ENCODE measurements at regions not wholly inside any gene's neighbourhood (a gene's known extent, or its start where the extent isn't known, plus 50 kb on each side); places are given as distances from the start of the nearest gene placed in this dataset.
A peak's percentile ranks its signal among the peaks of the same experiment; 100 is the strongest.

DNA sequence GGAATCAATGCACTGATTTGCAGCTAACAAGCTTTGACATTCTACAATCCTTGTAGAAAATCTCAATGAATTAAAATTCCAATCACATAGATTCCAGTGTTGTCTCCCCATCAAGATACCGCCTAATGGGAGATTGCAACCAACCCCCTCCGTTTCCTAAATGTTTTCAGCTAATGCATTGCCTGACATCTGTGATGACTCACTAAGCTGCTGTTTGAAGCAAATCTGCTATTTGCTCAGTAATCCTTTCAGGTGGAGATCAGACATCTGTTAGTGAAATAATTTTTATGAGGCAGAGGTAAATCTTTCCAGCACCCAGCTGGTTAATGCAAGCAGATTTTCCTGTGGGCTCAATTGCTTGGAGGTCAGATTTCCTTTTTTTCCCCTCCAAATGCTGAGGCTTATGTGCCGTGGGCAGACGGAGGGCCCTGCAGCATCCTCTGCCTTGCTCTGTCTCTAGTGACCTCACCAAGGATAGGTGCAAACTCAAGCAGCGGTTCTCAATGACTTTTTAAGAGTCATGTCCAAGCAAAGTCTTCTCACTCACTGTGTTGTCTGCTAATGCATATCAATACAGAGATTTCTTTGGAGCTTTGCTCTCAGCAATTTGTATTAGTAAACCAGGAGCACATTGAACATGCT, 91.1 kb upstream of the RAB3GAP2 start:
- peak; percentile 12 for DNase-seq (ENCODE audit: low read depth)

DNA sequence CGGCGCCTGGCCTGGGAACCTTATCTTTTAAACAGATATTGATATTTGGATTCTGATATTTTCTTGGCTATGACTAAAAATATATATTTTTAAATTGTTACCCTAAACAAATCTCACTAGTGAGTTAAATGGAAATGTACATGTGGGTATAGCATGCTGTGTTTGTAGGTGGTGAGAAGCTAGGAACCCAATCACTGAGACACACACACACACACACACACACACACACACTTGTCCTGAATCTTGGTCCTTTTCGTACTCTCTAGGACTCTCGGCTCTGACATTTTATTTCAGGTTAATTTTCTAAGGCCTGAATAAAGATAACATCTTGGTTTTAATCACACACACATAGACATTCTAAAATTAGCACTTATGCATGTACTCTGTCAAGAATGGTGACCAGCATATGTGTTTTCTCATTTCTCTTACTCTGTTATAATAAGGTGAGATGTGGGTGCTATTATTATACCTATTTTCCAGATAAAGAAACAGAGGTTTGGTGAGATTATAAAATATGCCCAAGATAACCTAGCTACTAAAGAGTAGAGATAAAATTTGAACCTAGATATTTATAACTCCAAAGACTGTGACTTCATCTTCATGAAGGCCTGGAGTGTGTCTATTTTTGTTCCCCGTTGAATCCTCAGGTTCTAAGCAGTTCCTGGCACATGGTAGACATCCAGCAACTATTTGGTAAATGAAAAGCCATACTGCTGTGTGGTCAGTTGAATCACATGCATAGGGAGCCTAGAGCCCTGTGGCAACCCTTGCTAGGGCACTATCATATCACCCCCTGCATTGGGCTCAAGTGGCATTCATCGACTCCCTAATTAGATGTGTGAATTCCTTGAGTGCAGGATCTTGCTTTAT, 85.0 kb upstream of the RAB3GAP2 start:
- DNase-seq (ENCODE audit: low read depth) = no peak

GRCh38 chr1:220353229-220354012, 81.2 kb upstream of the RAB3GAP2 start:
- no peak for DNase-seq (ENCODE audit: low read depth)

DNA sequence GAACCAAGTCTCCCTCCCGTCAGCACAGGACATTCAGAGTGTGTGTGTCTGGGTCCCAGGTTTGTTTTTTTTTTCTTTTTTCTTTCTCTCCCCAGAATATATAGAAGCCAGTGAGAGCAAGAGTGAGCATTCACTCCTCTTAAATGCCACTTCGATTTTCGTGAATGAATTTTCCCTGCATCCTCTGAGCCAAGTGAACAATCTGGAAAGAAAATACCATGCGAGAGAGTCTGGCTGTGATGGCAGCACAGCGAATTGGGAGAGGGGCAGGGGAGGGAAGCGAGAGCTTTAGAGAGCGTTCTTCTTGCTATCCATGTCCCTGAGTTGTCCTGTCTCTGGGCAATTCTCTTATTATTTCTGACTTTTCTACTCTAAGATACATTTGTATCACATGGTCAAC, 76.0 kb upstream of the RAB3GAP2 start:
- DNase-seq (ENCODE audit: low read depth) = no peak

- DNase-seq (ENCODE audit: low read depth) = no peak
Observed at GRCh38 chr1:220347654-220348175, 75.5 kb upstream of the RAB3GAP2 start.

GRCh38 chr1:220344745-220345144, 72.5 kb upstream of the RAB3GAP2 start:
- DNase-seq (ENCODE audit: low read depth) = no peak

DNA sequence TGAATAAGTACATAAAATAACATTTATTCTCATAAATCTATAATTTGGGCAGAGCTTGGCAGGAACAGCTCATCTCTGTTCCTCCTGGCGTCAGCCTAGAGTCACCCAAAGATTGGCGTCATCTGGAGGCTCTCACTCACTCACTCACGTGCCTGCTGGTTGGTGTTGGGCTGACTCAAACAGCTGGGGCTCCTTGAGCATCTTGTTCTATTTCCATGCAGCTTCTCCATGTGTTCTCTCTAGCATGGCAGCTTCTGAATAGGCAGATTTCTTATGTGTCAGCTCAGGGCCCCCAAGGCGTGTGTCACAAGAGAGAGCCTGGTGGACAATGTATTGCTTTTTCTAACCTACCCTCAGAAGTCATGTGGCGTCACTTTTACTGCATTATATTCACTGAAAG, 70.6 kb upstream of the RAB3GAP2 start:
- DNase-seq (ENCODE audit: low read depth) = no peak

- no peak for DNase-seq (ENCODE audit: low read depth)
Observed at GRCh38 chr1:220341126-220341525, 68.9 kb upstream of the RAB3GAP2 start.

DNA sequence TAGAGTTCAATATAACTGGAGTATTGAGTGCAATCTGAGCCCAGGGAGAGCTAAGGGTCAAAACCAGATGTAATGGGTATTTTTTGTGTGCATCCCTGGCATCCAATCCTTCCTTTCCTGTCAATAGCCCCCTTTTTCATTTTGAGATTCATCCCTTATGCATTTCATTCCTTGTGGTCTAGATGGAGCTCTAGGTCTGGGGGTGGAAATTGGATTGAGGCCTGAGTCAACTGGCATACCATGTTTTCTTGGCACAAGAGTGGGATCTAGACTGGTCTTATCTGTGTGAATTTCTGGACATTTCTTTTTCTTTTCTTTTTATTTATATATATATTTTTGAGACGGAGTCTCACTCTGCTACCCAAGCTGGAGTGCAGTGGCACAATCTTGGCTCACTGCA, 67.3 kb upstream of the RAB3GAP2 start:
- DNase-seq (ENCODE audit: low read depth) = no peak

DNA sequence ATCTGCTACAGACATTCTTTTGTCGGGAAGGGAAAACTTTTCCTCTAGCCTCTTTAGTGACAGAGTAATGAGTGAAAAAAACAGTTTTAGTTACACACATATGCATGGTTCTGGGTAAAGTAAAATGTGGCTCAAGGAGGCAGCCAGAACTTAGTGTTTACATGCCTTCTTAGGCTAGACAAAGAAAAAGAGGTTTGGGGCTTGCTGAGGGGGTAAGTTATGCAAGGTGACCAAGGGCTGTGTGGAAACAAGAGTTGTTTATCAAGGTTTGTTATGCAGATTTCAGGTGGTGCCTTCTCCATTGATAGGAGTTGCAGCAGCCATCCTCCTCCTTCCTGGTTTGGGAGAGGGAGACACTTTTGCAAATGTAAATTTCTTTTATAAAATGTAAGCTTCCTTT, 66.5 kb upstream of the RAB3GAP2 start:
- DNase-seq (ENCODE audit: low read depth) = no peak

- peak; percentile 49 for DNase-seq (ENCODE audit: low read depth)
Observed at GRCh38 chr1:220336391-220337031, 64.3 kb upstream of the RAB3GAP2 start.

- DNase-seq (ENCODE audit: low read depth) = peak; percentile 83
Observed at GRCh38 chr1:220335668-220336067, 63.4 kb upstream of the RAB3GAP2 start.

- DNase-seq (ENCODE audit: low read depth) = no peak
Observed at GRCh38 chr1:220331318-220331717, 59.1 kb upstream of the RAB3GAP2 start.

DNA sequence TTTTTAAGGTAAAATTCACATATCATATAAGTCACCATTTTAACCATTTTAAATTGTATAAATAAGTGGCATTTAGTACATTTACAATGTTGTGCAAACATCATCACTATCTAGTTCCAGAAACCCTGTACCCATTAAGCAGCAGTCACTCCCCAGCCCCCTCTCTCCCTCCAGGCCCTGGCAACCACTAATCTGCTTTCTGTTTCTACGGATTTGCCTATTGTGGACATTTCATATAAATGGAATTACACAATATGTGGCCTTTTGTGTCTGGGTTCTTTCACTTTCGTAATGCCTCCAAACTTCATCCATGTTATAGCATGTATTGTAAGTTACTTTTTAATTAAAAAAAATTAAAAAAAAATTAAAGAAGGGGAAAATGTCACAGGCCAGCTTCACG, 58.0 kb upstream of the RAB3GAP2 start:
- no peak for DNase-seq (ENCODE audit: low read depth)

- no peak for DNase-seq (ENCODE audit: low read depth)
Observed at GRCh38 chr1:220327106-220327505, 54.9 kb upstream of the RAB3GAP2 start.

- DNase-seq (ENCODE audit: low read depth) = peak; percentile 49
Observed at GRCh38 chr1:220326578-220326977, 54.3 kb upstream of the RAB3GAP2 start.

- DNase-seq (ENCODE audit: low read depth) = peak; percentile 16
Observed at GRCh38 chr1:220325306-220325995, 53.2 kb upstream of the RAB3GAP2 start.

- DNase-seq (ENCODE audit: low read depth) = no peak
Observed at GRCh38 chr1:220323717-220324116, 51.5 kb upstream of the RAB3GAP2 start.

DNA sequence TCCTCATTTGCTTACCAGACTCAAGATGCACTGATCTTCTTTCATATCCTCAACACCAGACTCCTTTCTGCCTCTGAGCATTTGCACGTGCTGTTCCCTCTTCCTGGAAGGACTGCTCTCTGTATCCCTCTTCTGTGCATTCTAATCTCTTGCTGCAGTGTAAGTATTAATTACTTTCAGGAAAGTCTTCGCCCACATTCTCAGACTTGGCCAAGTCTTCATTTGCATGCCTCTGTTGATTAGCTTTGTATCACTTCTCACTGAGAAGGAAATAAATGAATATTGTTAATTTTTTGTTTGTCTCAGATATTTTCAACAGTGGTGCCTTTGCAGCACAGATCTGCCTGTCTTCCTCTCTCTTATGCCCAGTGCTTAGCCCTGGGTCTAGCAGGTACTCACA, 50.3 kb upstream of the RAB3GAP2 start:
- no peak for DNase-seq (ENCODE audit: low read depth)
